ENCODE measurements at regions not wholly inside any gene's neighbourhood (a gene's known extent, or its start where the extent isn't known, plus 50 kb on each side); places are given as distances from the start of the nearest gene placed in this dataset.

GRCh38 chr2:235421618-235422017 lies 72.2 kb upstream of the AGAP1 start:
- Histone ChIP-seq H3K27me3 (ENCODE audit: insufficient read depth) (no peaks in the 10 kb centered on the region), H3K27ac (ENCODE audit: low read depth) (no peak overlapping the region)
- ATAC-seq = no peak

More at GRCh38 chr2:235421618-235422017, 72.2 kb upstream of the AGAP1 start:
- no peak overlapping the region for H3K4me3 ChIP-seq
- Mint-ChIP-seq H3K36me3 (ENCODE audit: low read depth) (peaks cover 4% of the 10 kb centered on the region; the same call in 1 of the 3 replicates), H3K27me3 (ENCODE audit: insufficient read depth, low read depth, poor library complexity) (peaks cover 4% of the 10 kb centered on the region), H3K9me3 (peaks cover 6% of the 10 kb centered on the region; the same call in 2 of the 3 replicates), H3K27ac (no peak overlapping the region), H3K4me3 (no peak overlapping the region), H3K4me1 (peaks cover 5% of the 10 kb centered on the region; the same call in 2 of the 3 replicates)
- H3K9me2 ChIP-seq (ENCODE audit: insufficient read depth) = 0 out of 2 replicates have a peak, but pooled peaks cover 5% of the 10 kb centered on the region
- no peak overlapping the region for H3K4me2 ChIP-seq
- no peaks in the 10 kb centered on the region for H3K4me1 ChIP-seq (ENCODE audit: insufficient read depth)
- no peaks in the 10 kb centered on the region for H4K20me1 ChIP-seq (replicated peaks; ENCODE audit: insufficient read depth)
- no peak for DNase-seq (ENCODE audit: low spot score)
- no peaks in the 10 kb centered on the region for H3F3A ChIP-seq (replicated peaks; ENCODE audit: low read depth)
- H3K79me2 ChIP-seq (replicated peaks; ENCODE audit: insufficient read depth) = no peaks in the 10 kb centered on the region
- TF ChIP-seq ZNF331 (CRISPR knock-in tag; IDR thresholded peaks at IDR 0.05; ENCODE audit: low read depth) (no peak), POLR2AphosphoS5 (IDR thresholded peaks at IDR 0.05; ENCODE audit: low read depth) (no peak), STAT1 (IDR thresholded peaks at IDR 0.05; ENCODE audit: unreplicated experiment) (no peak), ZNF114 (CRISPR knock-in tag; IDR thresholded peaks at IDR 0.05) (no peak), NANOG (IDR thresholded peaks at IDR 0.05; ENCODE audit: borderline replicate concordance) (no peak), REST (IDR thresholded peaks at IDR 0.05; ENCODE audit: unreplicated experiment) (no peak), CREB1 (CRISPR knock-in tag; IDR thresholded peaks at IDR 0.05; ENCODE audit: low read depth) (no peak), EZH2phosphoT487 (IDR thresholded peaks at IDR 0.05; ENCODE audit: unreplicated experiment) (no peak), EZH2 (IDR thresholded peaks at IDR 0.05; ENCODE audit: low read depth, unreplicated experiment) (no peak), JUNB (IDR thresholded peaks at IDR 0.05; ENCODE audit: unreplicated experiment) (no peak)
- TF ChIP-seq, protein P1, sequence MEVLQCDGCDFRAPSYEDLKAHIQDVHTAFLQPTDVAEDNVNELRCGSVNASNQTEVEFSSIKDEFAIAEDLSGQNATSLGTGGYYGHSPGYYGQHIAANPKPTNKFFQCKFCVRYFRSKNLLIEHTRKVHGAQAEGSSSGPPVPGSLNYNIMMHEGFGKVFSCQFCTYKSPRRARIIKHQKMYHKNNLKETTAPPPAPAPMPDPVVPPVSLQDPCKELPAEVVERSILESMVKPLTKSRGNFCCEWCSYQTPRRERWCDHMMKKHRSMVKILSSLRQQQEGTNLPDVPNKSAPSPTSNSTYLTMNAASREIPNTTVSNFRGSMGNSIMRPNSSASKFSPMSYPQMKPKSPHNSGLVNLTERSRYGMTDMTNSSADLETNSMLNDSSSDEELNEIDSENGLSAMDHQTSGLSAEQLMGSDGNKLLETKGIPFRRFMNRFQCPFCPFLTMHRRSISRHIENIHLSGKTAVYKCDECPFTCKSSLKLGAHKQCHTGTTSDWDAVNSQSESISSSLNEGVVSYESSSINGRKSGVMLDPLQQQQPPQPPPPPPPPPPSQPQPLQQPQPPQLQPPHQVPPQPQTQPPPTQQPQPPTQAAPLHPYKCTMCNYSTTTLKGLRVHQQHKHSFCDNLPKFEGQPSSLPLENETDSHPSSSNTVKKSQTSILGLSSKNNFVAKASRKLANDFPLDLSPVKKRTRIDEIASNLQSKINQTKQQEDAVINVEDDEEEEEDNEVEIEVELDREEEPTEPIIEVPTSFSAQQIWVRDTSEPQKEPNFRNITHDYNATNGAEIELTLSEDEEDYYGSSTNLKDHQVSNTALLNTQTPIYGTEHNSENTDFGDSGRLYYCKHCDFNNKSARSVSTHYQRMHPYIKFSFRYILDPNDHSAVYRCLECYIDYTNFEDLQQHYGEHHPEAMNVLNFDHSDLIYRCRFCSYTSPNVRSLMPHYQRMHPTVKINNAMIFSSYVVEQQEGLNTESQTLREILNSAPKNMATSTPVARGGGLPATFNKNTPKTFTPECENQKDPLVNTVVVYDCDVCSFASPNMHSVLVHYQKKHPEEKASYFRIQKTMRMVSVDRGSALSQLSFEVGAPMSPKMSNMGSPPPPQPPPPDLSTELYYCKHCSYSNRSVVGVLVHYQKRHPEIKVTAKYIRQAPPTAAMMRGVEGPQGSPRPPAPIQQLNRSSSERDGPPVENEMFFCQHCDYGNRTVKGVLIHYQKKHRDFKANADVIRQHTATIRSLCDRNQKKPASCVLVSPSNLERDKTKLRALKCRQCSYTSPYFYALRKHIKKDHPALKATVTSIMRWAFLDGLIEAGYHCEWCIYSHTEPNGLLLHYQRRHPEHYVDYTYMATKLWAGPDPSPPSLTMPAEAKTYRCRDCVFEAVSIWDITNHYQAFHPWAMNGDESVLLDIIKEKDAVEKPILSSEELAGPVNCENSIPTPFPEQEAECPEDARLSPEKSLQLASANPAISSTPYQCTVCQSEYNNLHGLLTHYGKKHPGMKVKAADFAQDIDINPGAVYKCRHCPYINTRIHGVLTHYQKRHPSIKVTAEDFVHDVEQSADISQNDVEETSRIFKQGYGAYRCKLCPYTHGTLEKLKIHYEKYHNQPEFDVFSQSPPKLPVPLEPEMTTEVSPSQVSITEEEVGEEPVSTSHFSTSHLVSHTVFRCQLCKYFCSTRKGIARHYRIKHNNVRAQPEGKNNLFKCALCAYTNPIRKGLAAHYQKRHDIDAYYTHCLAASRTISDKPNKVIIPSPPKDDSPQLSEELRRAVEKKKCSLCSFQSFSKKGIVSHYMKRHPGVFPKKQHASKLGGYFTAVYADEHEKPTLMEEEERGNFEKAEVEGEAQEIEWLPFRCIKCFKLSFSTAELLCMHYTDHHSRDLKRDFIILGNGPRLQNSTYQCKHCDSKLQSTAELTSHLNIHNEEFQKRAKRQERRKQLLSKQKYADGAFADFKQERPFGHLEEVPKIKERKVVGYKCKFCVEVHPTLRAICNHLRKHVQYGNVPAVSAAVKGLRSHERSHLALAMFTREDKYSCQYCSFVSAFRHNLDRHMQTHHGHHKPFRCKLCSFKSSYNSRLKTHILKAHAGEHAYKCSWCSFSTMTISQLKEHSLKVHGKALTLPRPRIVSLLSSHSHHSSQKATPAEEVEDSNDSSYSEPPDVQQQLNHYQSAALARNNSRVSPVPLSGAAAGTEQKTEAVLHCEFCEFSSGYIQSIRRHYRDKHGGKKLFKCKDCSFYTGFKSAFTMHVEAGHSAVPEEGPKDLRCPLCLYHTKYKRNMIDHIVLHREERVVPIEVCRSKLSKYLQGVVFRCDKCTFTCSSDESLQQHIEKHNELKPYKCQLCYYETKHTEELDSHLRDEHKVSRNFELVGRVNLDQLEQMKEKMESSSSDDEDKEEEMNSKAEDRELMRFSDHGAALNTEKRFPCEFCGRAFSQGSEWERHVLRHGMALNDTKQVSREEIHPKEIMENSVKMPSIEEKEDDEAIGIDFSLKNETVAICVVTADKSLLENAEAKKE (CRISPR knock-in tag; IDR thresholded peaks at IDR 0.05) = no peak
- TF ChIP-seq, protein P2, sequence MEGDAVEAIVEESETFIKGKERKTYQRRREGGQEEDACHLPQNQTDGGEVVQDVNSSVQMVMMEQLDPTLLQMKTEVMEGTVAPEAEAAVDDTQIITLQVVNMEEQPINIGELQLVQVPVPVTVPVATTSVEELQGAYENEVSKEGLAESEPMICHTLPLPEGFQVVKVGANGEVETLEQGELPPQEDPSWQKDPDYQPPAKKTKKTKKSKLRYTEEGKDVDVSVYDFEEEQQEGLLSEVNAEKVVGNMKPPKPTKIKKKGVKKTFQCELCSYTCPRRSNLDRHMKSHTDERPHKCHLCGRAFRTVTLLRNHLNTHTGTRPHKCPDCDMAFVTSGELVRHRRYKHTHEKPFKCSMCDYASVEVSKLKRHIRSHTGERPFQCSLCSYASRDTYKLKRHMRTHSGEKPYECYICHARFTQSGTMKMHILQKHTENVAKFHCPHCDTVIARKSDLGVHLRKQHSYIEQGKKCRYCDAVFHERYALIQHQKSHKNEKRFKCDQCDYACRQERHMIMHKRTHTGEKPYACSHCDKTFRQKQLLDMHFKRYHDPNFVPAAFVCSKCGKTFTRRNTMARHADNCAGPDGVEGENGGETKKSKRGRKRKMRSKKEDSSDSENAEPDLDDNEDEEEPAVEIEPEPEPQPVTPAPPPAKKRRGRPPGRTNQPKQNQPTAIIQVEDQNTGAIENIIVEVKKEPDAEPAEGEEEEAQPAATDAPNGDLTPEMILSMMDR (conservative IDR thresholded peaks at IDR 0.05; ENCODE audit: low read depth in 2 of 2) = no peak
- TF ChIP-seq, protein P3, sequence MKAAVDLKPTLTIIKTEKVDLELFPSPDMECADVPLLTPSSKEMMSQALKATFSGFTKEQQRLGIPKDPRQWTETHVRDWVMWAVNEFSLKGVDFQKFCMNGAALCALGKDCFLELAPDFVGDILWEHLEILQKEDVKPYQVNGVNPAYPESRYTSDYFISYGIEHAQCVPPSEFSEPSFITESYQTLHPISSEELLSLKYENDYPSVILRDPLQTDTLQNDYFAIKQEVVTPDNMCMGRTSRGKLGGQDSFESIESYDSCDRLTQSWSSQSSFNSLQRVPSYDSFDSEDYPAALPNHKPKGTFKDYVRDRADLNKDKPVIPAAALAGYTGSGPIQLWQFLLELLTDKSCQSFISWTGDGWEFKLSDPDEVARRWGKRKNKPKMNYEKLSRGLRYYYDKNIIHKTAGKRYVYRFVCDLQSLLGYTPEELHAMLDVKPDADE (IDR thresholded peaks at IDR 0.05) = no peak
- H2AFZ ChIP-seq = no peak overlapping the region
- no peaks in the 10 kb centered on the region for H3K36me3 ChIP-seq (ENCODE audit: insufficient read depth)

Measured in GM23338 (cell line).